GM18951 (cell line): ENCODE measurements at regions not wholly inside any gene's neighbourhood (a gene's known extent, or its start where the extent isn't known, plus 50 kb on each side); places are given as distances from the start of the nearest gene placed in this dataset.

ENCODE experiments used
- POLR2A ChIP-seq: IDR thresholded peaks from 4 replicates; pipeline ENCODE4 v1.6.1; 2011; ENCODE audit warnings: mild to moderate bottlenecking; ENCODE audit not compliant: insufficient read length, insufficient read depth; ENCODE audit errors: extremely low read depth
- in situ Hi-C: fragments of 300-500 bp; cut with MboI; formaldehyde crosslinking; loops from one replicate; pipeline ENCODE4 v1.12.0; 2022; ENCODE audit warnings: low sequenced_read_pairs, mixed read lengths, inconsistent platforms; ENCODE audit not compliant: unreplicated experiment

DNA sequence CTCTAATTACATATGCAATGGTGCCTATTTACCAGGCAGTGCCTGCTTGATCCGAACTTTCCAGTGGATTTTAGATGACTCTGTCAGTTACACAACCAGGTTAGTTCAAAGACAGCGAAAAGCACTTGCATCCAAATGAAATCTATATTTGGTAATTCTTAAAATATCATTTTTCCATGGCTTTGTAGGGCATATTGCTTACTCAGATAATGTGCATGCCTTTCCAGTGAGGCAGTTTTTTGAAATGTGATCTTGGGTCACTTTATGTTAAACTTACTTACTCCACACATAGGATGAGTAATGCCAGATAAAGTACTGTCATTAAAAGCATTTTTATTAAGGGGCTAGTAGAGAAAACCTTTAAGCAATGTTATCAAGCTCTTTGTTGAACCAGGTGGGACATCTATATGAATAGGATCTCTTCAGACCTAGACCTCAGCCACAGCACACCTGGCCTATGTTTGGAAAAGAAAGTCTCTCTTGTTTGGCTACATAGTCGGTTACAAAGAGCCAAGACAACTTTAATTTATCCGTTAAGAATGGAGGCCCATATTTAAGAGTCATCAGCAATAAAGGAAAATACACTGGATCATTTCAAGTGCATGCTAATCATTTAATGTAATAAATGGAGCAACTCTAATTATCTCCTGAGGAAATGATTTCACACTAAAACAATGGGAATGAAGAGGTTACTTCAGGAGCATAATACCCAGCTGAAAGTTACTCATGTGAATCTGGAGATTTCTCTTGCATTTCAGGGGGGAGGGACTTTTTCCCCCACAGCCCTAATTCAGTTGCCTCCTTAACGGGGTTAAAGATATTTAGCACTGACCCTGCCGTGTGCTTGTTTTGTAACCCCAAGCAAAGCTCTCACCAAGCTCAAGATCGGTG lies 56.3 kb upstream of the TMCO5A start:
- in situ Hi-C loops = loop anchor here (25.0 kb wide), 2 partner anchors 991 to 1366 kb away; no protein-coding TSS in a partner anchor
- no peak for TF ChIP-seq POLR2A

DNA sequence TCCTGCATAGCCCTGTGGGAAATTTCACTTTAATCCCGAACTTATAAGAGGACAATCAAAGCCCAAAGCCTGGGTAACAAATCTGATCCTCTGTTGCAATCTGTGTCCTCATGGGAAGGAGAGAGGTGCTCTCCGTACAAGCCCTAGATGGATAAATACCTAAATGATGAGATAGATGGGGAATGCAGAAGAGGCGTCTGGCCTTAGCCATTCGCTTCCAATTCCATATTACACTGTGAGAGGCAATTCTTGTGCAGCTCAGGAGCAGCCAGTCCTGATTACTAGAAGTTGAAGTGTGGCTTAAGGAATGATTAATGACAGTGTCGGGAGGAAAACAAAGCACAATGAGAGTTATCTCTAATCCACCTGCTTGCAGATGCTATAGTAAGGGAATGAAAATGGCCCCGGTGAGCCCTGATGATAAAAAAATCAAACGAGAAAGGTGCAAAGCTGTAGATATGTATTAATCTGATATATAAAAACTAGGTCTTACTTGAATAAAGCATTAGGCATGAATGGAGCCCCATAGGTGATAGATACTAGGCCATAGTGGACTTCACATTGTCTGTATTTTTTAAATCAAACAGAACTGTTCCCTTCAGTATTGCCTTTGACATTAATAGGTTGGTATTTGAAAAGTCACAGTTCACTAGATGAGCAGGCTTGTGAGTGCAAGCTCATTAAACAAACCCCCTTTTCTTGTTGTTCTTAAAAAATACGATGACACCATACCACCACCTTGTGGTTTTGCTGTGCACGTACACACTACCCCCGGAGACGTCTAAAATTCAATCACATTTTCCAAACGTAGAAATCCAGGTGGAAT lies 54.2 kb upstream of the TMCO5A start:
- TF ChIP-seq POLR2A = no peak
- in situ Hi-C loops = loop anchor here (25.0 kb wide), 2 partner anchors 993 to 1368 kb away; no protein-coding TSS in a partner anchor

DNA sequence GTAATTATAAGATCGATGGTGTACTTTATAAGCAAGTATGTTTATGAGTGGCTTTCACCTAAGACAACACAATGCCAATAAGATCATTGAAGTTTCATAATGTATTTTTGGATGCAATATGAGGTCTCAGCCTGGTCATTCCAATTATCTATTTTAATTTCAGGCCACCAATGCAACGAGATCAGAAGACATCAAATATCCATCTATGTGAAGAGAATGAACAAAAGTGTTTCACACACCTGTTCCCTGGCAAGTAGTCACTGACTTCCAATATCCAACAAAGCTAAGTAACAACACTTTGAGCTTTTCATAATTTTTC lies 53.6 kb upstream of the TMCO5A start:
- no peak for TF ChIP-seq POLR2A
- in situ Hi-C loops = loop anchor here (25.0 kb wide), 2 partner anchors 993 to 1368 kb away; no protein-coding TSS in a partner anchor

- in situ Hi-C loops = loop anchor here (25.0 kb wide), 2 partner anchors 994 to 1369 kb away; no protein-coding TSS in a partner anchor
- no peak for TF ChIP-seq POLR2A
These were observed 53.0 kb upstream of the TMCO5A start for GRCh38 chr15:37881237-37882013.

- in situ Hi-C loops = loop anchor here (25.0 kb wide), 2 partner anchors 995 to 1370 kb away; no protein-coding TSS in a partner anchor
- TF ChIP-seq POLR2A = no peak
These were observed 51.8 kb upstream of the TMCO5A start for GRCh38 chr15:37882640-37883039.
